HG02943 (cell line): ENCODE measurements at regions not wholly inside any gene's neighbourhood (a gene's known extent, or its start where the extent isn't known, plus 50 kb on each side); places are given as distances from the start of the nearest gene placed in this dataset.

ENCODE experiments used
- ATAC-seq: cut with Tn5 transposase; IDR thresholded peaks from one replicate; pipeline ENCODE4 v1.9.1; 2021; ENCODE audit warnings: mild to moderate bottlenecking, low read depth, moderate library complexity; ENCODE audit not compliant: unreplicated experiment

- no peak for ATAC-seq
These were observed 79.7 kb upstream of the CES5A start for GRCh38 chr16:55954906-55955305.

DNA sequence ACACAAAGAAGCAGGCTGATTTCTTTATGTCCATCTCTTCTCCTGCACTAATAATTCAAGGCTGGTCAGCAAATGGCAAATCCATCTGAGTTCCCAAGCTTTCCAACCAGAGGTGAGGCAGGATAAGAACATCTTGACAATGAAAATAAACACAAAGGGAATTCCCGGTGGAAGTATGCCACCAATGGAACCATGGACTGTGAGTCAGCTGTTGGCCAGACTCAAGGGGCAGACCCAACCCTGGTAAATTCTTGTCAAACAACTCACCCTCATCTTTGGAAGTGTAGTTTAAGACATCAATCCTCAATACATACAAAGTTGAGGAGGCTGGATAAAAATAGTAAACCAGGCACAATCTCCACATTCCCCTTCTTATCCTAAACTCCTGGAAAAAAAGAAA lies 74.3 kb upstream of the CES5A start:
- ATAC-seq: no peak

GRCh38 chr16:55948230-55948629 lies 73.1 kb upstream of the CES5A start:
- ATAC-seq: no peak

- ATAC-seq: no peak
These were observed 72.2 kb upstream of the CES5A start for GRCh38 chr16:55947366-55947765.

GRCh38 chr16:55944377-55944802 lies 69.2 kb upstream of the CES5A start:
- ATAC-seq: no peak

DNA sequence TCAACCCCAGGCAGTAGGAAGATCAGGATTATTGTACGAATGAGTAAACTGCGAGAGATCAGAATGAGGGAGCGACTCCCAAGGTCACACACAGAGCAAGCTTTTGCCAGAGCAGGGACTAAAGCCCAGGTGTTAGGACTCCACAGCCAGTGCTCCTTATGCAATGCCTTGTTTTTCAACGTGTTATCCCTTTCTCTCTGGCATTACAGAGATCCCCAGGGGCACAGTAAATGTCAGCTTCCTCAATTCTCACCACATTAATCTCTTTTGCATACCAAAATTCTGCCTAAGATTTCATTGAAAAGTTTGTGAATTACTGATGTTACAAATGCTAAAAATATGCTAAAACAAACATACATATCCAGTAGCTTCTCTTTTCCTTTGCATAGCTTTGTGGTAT lies 68.1 kb upstream of the CES5A start:
- ATAC-seq: no peak

- no peak for ATAC-seq
These were observed 67.6 kb upstream of the CES5A start for GRCh38 chr16:55942821-55943220.

DNA sequence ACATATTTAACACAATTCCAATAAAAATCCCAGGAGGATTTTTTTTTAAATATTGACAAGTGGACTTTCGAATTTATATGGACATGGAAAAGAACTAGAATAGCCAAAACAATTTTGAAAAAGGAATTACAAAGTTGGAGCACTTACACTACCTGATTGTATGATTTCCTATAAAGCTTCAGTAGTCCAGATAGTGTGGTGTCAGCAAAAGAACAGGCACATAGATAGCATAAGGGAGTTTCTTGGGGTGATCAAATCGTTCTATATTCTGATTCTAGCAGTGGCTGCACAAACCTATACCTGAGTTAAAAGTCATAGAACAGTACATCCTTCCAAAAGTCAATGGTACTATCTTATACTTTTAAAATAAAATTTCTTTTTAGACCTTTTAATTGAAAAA lies 66.4 kb upstream of the CES5A start:
- ATAC-seq: no peak

DNA sequence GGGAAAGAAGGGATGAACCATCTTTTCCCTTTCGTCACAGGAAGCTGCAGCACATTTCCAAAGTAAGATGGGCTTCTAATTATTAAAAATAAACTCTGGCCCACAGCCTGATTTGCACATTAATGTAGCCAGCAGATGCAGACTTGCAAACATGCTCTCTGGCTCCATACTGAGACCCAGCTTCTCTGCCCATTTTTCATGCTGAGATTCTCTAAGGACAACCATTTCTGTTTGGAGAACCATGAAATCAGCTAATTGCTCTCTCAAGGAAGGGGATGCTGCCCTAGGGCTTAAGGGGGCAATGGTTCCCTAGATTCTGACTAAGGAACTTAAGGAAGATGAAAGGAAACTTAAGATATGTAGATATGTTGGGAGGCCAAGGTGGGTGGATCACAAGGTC lies 63.0 kb upstream of the CES5A start:
- ATAC-seq: no peak

DNA sequence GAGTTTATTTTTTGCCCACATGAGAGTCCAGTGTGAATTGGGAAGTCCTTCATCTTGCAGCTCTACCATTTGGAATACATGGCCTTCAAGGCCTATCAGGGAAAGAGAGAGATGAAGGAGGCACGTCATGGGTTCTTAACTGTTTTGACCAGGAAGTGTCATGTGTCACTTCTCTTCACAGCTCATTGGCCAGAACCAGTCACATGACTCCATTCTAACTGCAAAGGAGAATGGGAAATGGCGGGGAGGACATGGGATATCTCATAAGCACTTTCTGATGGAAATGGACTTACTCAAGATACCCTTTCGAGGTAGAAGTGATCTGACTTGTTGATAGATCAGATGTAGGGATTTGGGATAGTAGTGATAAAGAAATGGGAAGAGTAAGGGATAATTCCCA lies 57.9 kb upstream of the CES5A start:
- ATAC-seq: no peak

DNA sequence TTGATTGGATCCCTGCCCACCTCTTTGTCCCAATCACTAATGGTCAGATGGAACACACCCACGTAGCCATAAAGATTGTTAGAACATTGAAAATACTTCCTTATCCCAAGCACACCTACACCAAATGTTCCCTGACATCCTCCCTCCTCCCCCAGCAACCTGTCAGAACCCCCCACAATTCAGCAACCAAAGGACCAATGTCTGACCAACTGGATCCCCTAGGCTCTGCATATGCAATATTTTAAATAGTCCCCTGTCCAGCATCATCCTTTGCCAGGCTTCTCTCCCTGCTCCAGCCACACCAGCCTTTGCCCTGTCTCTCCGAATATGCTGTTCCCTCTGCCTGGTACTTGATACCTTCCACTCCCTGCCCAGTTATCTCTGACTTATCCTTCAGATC lies 54.9 kb upstream of the CES5A start:
- no peak for ATAC-seq

DNA sequence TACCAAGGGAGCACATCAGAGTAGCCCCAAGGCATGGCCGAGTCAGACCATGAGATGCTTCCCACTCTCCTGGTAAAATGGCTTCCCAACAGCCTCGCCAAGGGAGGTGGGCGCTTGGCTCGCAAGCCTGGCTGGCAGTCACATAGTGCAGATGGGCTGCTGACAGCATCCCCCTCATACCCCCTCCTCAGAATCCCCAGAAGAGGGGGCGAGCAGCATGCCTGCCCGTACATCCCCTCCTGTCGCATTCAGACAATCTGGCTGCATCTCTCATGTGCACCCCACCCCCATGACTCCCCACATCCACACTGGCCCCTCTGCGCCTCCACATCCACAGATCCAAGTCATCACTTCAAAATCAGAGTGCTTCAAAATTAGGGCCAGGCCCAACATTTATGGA lies 54.0 kb upstream of the CES5A start:
- ATAC-seq: no peak

- ATAC-seq: no peak
These were observed 50.1 kb upstream of the CES5A start for GRCh38 chr16:55925242-55925641.
